Gastrocnemius medialis (tissue), 4 donors: ENCODE measurements at regions not wholly inside any gene's neighbourhood (a gene's known extent, or its start where the extent isn't known, plus 50 kb on each side); places are given as distances from the start of the nearest gene placed in this dataset.
"Not testable (repeated sequence)": the region's sequence is repeated elsewhere in the genome, so short reads cannot be mapped to it uniquely, and the experiment has no call there.

Experiments
- ATAC-seq, 2 donors: fragments of 150-250 bp; one replicate each; pipeline ENCODE4 v1.9.1; 2016
- DNase-seq, 2 donors: peaks; one replicate each; pipeline ENCODE4 v3.0.0-alpha.2; 2019
- H3K27ac ChIP-seq, 4 donors: fragments of 200-600 bp; sonication (generic); 1 replicate in 1 of 4; 2 replicates in 3 of 4; pipeline ENCODE4 v1.5.1; 2016 to 2018; ENCODE audit warnings: mild to moderate bottlenecking in 2 of 4, moderate library complexity in 1 of 4
- H3K27me3 ChIP-seq, 3 donors: fragments of 200-600 bp; sonication (generic) in 2 of 3; 1 replicate in 1 of 3; 2 replicates in 2 of 3; pipeline versions ENCODE4 v1.5.1 to v1.6.0; 2016 to 2019; ENCODE audit warnings: mild to moderate bottlenecking in 1 of 3, moderate library complexity in 1 of 3
- H3K36me3 ChIP-seq, 2 donors: fragments of 200-600 bp; sonication (generic) in 1 of 2; one replicate each; pipeline ENCODE4 v1.5.1; 2017 to 2018
- H3K4me1 ChIP-seq, 2 donors: fragments of 200-600 bp; sonication (generic) in 1 of 2; one replicate each; pipeline ENCODE4 v1.5.1; 2016 to 2017; ENCODE audit warnings: mild to moderate bottlenecking in 2 of 2
- H3K4me3 ChIP-seq, 4 donors: fragments of 200-600 bp; sonication (generic) in 3 of 4; 1 replicate in 1 of 4; 2 replicates in 3 of 4; pipeline ENCODE4 v1.5.1; 2016 to 2019; ENCODE audit warnings: mild to moderate bottlenecking in 2 of 4
- H3K9me3 ChIP-seq, 3 donors: fragments of 200-600 bp; sonication (generic) in 2 of 3; 1 replicate in 1 of 3; 2 replicates in 2 of 3; pipeline ENCODE4 v1.5.1; 2016 to 2019
- POLR2A ChIP-seq, 2 donors: fragments of 450-650 bp; IDR thresholded peaks; one replicate each; pipeline ENCODE4 v1.6.1; 2017; ENCODE audit warnings: antibody characterized with exemption in 2 of 2, mild to moderate bottlenecking in 2 of 2, moderate library complexity in 2 of 2
- in situ Hi-C, 4 donors: fragments of 200-750 bp; cut with MboI; loops; one replicate each; pipeline versions ENCODE4 v1.15.0 to v1.8.0; 2017; ENCODE audit warnings: low sequenced_read_pairs in 4 of 4
- intact Hi-C: fragments of 100-400 bp; cut with DNase I; formaldehyde crosslinking; loops from one replicate; pipeline ENCODE4 v1.15.1; 2023; ENCODE audit warnings: low total_unique reads
- TF ChIP-seq, protein P1 (sequence below), 5 experiments: fragments of 450-650 bp in 3 of 5; fragments of 200-600 bp in 2 of 5; sonication (generic) in 2 of 5; IDR thresholded peaks in 4 of 5; conservative IDR thresholded peaks in 1 of 5; 1 replicate in 4 of 5; 2 replicates in 1 of 5; pipeline ENCODE4 v1.5.1; 2016 to 2019; ENCODE audit warnings: antibody characterized with exemption in 5 of 5, mild to moderate bottlenecking in 3 of 5, moderate library complexity in 3 of 5

DNA sequence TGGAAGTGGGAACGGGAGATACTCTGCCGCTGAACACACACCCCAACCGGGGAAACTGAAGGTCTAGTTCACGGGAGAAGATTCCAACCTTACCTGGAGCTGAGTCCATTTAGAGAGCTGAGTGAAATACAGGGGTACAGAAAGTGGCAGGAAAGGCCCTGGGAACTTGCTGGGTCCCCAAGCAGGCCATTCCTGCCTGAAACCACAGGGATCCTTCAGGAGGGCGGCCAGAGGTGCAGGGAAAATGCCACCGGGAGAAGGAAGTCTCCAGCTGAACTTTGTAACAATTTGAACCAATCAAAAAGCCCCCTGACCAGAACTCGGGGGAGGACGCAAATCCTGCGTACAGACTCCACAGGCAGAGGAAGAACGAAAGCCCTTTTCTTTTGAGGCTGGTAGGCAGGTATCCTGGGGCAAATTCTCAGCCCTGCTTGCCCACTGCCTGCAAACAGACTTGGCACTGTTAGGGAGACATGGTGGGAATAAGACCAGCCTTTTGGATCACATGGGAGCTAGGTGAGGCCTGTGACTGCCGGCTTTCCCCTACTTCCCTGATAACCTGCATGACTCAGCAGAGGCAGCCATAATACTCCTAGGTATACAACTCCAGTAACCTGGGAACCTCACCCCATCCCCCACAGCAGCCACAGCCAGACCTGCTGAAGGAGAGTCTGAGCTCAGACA lies 170.9 kb downstream of the SEC23A start:
- no peaks in the 10 kb centered on the region for H3K36me3 ChIP-seq
- H3K4me1 ChIP-seq = no peaks in the 10 kb centered on the region
- no peak overlapping the region for H3K27ac ChIP-seq
- H3K4me3 ChIP-seq = no peak overlapping the region
- intact Hi-C loops (no loop called here), in situ Hi-C loops (no loop called here)
- DNase-seq (no peak), ATAC-seq (no peak)
- no peaks in the 10 kb centered on the region for H3K9me3 ChIP-seq
- no peaks in the 10 kb centered on the region for H3K27me3 ChIP-seq
- no peak for TF ChIP-seq POLR2A (IDR thresholded peaks at IDR 0.05)
- TF ChIP-seq, protein P1, sequence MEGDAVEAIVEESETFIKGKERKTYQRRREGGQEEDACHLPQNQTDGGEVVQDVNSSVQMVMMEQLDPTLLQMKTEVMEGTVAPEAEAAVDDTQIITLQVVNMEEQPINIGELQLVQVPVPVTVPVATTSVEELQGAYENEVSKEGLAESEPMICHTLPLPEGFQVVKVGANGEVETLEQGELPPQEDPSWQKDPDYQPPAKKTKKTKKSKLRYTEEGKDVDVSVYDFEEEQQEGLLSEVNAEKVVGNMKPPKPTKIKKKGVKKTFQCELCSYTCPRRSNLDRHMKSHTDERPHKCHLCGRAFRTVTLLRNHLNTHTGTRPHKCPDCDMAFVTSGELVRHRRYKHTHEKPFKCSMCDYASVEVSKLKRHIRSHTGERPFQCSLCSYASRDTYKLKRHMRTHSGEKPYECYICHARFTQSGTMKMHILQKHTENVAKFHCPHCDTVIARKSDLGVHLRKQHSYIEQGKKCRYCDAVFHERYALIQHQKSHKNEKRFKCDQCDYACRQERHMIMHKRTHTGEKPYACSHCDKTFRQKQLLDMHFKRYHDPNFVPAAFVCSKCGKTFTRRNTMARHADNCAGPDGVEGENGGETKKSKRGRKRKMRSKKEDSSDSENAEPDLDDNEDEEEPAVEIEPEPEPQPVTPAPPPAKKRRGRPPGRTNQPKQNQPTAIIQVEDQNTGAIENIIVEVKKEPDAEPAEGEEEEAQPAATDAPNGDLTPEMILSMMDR (IDR thresholded peaks at IDR 0.05 in 4 of 5, conservative IDR thresholded peaks at IDR 0.05 in 1 of 5) = no peak

DNA sequence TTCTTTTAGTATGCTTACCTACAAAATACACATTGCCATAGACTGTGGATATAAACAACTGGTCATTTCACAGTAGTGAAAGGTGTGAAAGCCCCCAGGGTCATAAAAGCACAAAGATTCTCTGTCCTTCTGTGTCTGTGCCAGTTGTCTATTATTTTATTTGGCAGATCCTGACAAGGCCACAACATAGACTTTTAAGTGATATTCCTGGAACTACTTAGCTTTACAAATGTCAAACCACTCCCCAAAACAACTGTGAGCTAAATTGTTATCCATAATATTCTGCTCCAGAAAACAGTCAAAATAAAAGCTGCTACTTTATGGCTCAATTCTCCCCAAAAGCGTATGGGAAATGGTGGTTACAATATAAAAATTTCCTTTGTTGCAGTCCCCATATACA lies 172.1 kb downstream of the SEC23A start:
- Histone ChIP-seq H3K9me3 (no peaks in the 10 kb centered on the region), H3K27ac (no peak overlapping the region), H3K4me3 (no peak overlapping the region), H3K27me3 (no peaks in the 10 kb centered on the region), H3K4me1 (no peaks in the 10 kb centered on the region), H3K36me3 (no peaks in the 10 kb centered on the region)
- DNase-seq = no peak
- in situ Hi-C loops = no loop called here
- intact Hi-C loops = no loop called here
- no peak for ATAC-seq
- no peak for TF ChIP-seq POLR2A (IDR thresholded peaks at IDR 0.05)
- TF ChIP-seq, protein P1 (IDR thresholded peaks at IDR 0.05 in 4 of 5, conservative IDR thresholded peaks at IDR 0.05 in 1 of 5) = no peak

DNA sequence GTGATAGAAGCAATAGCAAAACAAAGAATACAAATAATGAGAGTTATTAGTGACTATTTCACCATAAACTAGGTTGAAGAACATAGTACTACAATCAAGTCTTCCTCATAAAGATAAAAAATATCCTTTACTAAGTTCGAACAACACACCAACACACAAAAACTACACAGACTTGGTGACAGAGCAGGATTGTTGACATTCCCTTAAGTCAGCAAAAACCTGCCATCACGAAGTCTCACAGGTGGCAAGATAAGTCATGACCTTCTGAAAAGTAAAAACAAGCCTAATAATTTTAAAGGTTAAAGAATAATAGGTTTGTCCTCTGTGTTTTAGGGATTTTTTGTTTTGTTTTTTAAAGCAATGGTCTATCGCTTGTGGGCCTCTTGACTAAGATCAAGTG lies 173.0 kb downstream of the SEC23A start:
- intact Hi-C loops (no loop called here), in situ Hi-C loops (no loop called here)
- Histone ChIP-seq H3K27ac (no peak overlapping the region), H3K36me3 (no peaks in the 10 kb centered on the region), H3K4me1 (no peaks in the 10 kb centered on the region), H3K27me3 (no peaks in the 10 kb centered on the region), H3K9me3 (no peaks in the 10 kb centered on the region), H3K4me3 (no peak overlapping the region)
- ATAC-seq (no peak), DNase-seq (no peak)
- TF ChIP-seq, protein P1 (IDR thresholded peaks at IDR 0.05 in 4 of 5, conservative IDR thresholded peaks at IDR 0.05 in 1 of 5) = no peak
- no peak for TF ChIP-seq POLR2A (IDR thresholded peaks at IDR 0.05)

DNA sequence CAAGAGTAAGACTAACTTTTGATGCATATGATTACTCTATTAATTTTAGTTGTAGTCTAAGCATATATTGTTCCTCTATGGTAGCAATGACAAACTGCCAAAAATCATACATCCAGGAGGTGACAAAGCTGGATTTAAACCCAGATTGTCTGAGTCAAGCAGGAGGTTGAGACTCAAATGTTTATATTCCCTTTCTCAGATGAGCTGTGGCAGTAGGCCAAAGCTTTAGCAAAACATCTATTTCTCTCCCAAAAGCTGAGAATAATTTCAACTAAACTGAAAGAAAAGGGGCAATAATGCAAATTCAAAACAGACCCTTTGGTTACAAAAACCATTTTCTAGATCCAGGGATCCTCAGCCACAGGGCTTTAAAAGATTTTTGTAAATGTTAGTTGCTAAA lies 173.6 kb downstream of the SEC23A start:
- in situ Hi-C loops = no loop called here
- H3K36me3 ChIP-seq = no peaks in the 10 kb centered on the region
- TF ChIP-seq POLR2A (IDR thresholded peaks at IDR 0.05) = no peak
- TF ChIP-seq, protein P1 (IDR thresholded peaks at IDR 0.05 in 4 of 5, conservative IDR thresholded peaks at IDR 0.05 in 1 of 5) = no peak
- H3K4me1 ChIP-seq = no peaks in the 10 kb centered on the region
- no peak for DNase-seq
- H3K4me3 ChIP-seq = no peak overlapping the region
- no peak for ATAC-seq
- no peaks in the 10 kb centered on the region for H3K27me3 ChIP-seq
- H3K27ac ChIP-seq = no peak overlapping the region
- intact Hi-C loops = no loop called here
- no peaks in the 10 kb centered on the region for H3K9me3 ChIP-seq

DNA sequence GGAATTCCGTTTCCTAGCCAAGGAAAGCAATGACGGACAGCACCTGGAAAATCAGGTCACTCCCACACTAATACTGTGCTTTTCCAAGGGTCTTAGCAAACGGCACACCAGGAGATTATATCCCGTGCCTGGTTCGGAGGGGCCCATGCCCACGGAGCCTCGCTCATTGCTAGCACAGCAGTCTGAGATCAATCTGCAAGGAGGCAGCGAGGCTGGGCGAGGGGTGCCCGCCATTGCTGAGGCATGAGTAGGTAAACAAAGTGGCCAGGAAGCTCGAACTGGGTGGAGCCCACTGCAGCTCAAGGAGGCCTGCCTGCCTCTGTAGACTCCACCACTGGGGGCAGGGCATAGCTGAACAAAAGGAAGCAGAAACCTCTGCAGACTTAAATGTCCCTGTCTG lies 181.1 kb downstream of the SEC23A start:
- H3K4me3 ChIP-seq, H3K27ac ChIP-seq, H3K27me3 ChIP-seq, DNase-seq, intact Hi-C loops, in situ Hi-C loops, H3K4me1 ChIP-seq, H3K9me3 ChIP-seq, H3K36me3 ChIP-seq, ATAC-seq: not testable (repeated sequence)
